ENCODE measurements at regions not wholly inside any gene's neighbourhood (a gene's known extent, or its start where the extent isn't known, plus 50 kb on each side); places are given as distances from the start of the nearest gene placed in this dataset.

DNA sequence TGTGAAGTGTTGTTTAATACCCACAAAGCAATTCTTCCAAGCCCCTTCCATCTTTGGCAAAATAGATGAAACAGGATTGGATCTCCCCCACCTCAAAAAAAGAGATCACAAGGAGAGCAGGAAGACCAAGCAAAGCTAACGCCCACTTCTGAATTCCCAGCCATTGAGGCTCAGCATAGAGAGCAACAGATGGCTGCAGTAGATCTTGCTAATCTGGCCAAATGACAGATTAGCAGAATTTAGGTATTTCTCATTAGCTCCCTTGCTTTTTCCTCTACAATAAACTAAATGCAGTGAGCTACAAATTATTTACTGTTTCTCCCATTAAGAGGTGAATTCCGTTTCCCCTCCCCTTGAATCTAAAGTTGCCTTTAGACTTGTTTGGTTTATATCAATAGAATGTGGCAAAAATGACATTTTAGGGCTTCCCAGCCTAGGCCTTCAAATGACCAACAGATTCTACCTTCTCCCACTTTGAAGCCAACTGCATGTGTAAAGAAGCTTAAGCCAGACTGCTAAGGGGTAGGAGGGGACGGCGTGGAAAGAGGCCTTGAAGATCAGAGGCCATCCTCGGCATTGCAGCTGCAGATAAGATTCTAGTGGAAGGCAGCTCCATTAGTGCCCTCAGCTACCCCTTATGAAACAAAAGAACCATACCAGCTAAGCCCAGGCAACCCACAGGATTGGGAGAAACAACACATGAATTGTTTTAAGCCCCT, 56.8 kb upstream of the CPEB4 start:
- DNase-seq (ENCODE audit: low spot score), result no peak

DNA sequence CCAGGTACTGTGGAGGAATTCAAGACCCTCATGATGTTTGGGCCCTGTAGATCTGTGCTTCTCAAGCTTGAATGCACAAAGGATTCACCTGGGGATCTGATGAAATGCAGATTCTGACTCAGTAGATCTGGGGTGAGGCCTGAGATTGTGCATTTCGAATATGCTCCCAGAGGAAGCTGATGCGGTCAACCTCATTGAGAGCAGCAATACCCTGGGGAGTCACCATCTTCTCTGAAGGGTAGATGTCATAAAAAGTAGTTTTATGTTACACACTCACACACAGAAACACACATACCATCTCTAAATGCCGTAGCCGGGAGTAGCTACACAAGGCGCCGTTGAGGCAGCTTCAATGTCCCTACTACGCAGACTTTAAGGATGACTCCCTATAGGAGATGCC, 55.8 kb upstream of the CPEB4 start:
- no peak for DNase-seq (ENCODE audit: low spot score)

GRCh38 chr5:173833196-173833985, 54.8 kb upstream of the CPEB4 start:
- DNase-seq (ENCODE audit: low spot score), result no peak

GRCh38 chr5:173834071-173834771, 53.9 kb upstream of the CPEB4 start:
- DNase-seq (ENCODE audit: low spot score), result no peak

- no peak for DNase-seq (ENCODE audit: low spot score)
These were observed 53.0 kb upstream of the CPEB4 start for GRCh38 chr5:173835131-173835530.

DNA sequence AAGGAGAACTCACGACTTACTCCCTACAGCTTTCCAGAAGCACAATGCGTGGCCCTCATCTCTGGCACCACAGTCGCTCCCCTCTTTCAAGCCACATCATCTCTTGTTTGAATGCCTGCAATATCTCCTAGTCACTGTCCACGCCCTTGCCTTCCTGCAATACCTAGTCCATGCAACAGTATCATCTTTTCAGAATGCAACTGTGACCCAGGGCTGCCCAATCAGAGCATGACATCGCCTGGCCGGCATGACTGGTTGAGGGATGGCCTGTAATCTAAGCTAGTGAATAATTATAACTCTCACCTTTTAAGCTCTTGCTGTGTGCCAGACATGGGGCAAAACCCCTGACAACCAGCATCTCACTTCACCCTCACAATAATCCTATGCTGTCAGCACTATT, 52.5 kb upstream of the CPEB4 start:
- no peak for DNase-seq (ENCODE audit: low spot score)

- DNase-seq (ENCODE audit: low spot score), result no peak
These were observed 50.5 kb upstream of the CPEB4 start for GRCh38 chr5:173837654-173838053.
